ENCODE measurements at regions not wholly inside any gene's neighbourhood (a gene's known extent, or its start where the extent isn't known, plus 50 kb on each side); places are given as distances from the start of the nearest gene placed in this dataset.

- H3K4me1 ChIP-seq (ENCODE audit: control insufficient read depth, insufficient read depth, low read length) = no peaks in the 10 kb centered on the region
- no peaks in the 10 kb centered on the region for H3K36me3 Mint-ChIP-seq
- no peak overlapping the region for H3K27ac Mint-ChIP-seq
- H3K36me3 ChIP-seq (ENCODE audit: control insufficient read depth, insufficient read depth, low read length) = no peaks in the 10 kb centered on the region
- peaks cover 13 to 25% of the 10 kb centered on the region in 2 donors for H3K9me3 Mint-ChIP-seq
- DNase-seq (no peak), ATAC-seq (no peak)
- no peak for TF ChIP-seq CTCF (IDR thresholded peaks at IDR 0.05)
- H3K27me3 ChIP-seq (ENCODE audit: control insufficient read depth, insufficient read depth, low read length) = no peaks in the 10 kb centered on the region
- H3K4me3 ChIP-seq (ENCODE audit: low read length) = no peak overlapping the region
- no peaks in the 10 kb centered on the region for H3K27me3 Mint-ChIP-seq (ENCODE audit: low read depth in 2 of 2)
- WGBS (ENCODE audit: insufficient coverage) = 95% methylated on average over 2 of the region's 2 CpGs
- no peaks in the 10 kb centered on the region for H3K4me1 Mint-ChIP-seq
- no peaks in the 10 kb centered on the region for H3K9me3 ChIP-seq (ENCODE audit: control insufficient read depth, insufficient read depth, low read length)
- H3K4me3 Mint-ChIP-seq = no peak overlapping the region
- H3K27ac ChIP-seq (ENCODE audit: low read length) = no peak overlapping the region
- intact Hi-C loops (cut with micrococcal nuclease) = no loop called here
Measured at GRCh38 chr1:96363826-96364225, 357.8 kb upstream of the PTBP2 start.

- ATAC-seq (no peak), DNase-seq (no peak)
- Mint-ChIP-seq H3K27ac (no peak overlapping the region), H3K36me3 (no peaks in the 10 kb centered on the region), H3K9me3 (peaks cover 13 to 27% of the 10 kb centered on the region in 2 donors), H3K4me1 (no peaks in the 10 kb centered on the region), H3K4me3 (no peak overlapping the region), H3K27me3 (ENCODE audit: low read depth in 2 of 2) (no peaks in the 10 kb centered on the region)
- no peaks in the 10 kb centered on the region for H3K27me3 ChIP-seq (ENCODE audit: control insufficient read depth, insufficient read depth, low read length)
- no peaks in the 10 kb centered on the region for H3K9me3 ChIP-seq (ENCODE audit: control insufficient read depth, insufficient read depth, low read length)
- intact Hi-C loops (cut with micrococcal nuclease) = no loop called here
- no peak overlapping the region for H3K27ac ChIP-seq (ENCODE audit: low read length)
- no peak overlapping the region for H3K4me3 ChIP-seq (ENCODE audit: low read length)
- TF ChIP-seq CTCF (IDR thresholded peaks at IDR 0.05) = no peak
- no peaks in the 10 kb centered on the region for H3K36me3 ChIP-seq (ENCODE audit: control insufficient read depth, insufficient read depth, low read length)
- no peaks in the 10 kb centered on the region for H3K4me1 ChIP-seq (ENCODE audit: control insufficient read depth, insufficient read depth, low read length)
Measured at GRCh38 chr1:96364576-96364975, 357.0 kb upstream of the PTBP2 start.

- ATAC-seq (no peak), DNase-seq (no peak)
- no peaks in the 10 kb centered on the region for H3K4me1 Mint-ChIP-seq
- H3K36me3 ChIP-seq (ENCODE audit: control insufficient read depth, insufficient read depth, low read length) = no peaks in the 10 kb centered on the region
- no peaks in the 10 kb centered on the region for H3K9me3 ChIP-seq (ENCODE audit: control insufficient read depth, insufficient read depth, low read length)
- no peak overlapping the region for H3K27ac Mint-ChIP-seq
- H3K36me3 Mint-ChIP-seq = no peaks in the 10 kb centered on the region
- H3K4me3 ChIP-seq (ENCODE audit: low read length) = no peak overlapping the region
- H3K27ac ChIP-seq (ENCODE audit: low read length) = no peak overlapping the region
- H3K4me1 ChIP-seq (ENCODE audit: control insufficient read depth, insufficient read depth, low read length) = no peaks in the 10 kb centered on the region
- no peaks in the 10 kb centered on the region for H3K27me3 ChIP-seq (ENCODE audit: control insufficient read depth, insufficient read depth, low read length)
- H3K9me3 Mint-ChIP-seq = peaks cover 13 to 27% of the 10 kb centered on the region in 2 donors
- intact Hi-C loops (cut with micrococcal nuclease) = no loop called here
- H3K27me3 Mint-ChIP-seq (ENCODE audit: low read depth in 2 of 2) = no peaks in the 10 kb centered on the region
- TF ChIP-seq CTCF (IDR thresholded peaks at IDR 0.05) = no peak
- no peak overlapping the region for H3K4me3 Mint-ChIP-seq
- 82% methylated on average over 1 of the region's 1 CpG for WGBS (ENCODE audit: insufficient coverage)
Measured at GRCh38 chr1:96365076-96365475, 356.5 kb upstream of the PTBP2 start.

- intact Hi-C loops (cut with micrococcal nuclease) = no loop called here
- WGBS (ENCODE audit: insufficient coverage) = 79% methylated on average over 2 of the region's 3 CpGs
Measured at GRCh38 chr1:96365596-96366390, 355.8 kb upstream of the PTBP2 start.

More at GRCh38 chr1:96365596-96366390, 355.8 kb upstream of the PTBP2 start:
- ATAC-seq (no peak), DNase-seq (no peak)
- Histone ChIP-seq H3K27ac (ENCODE audit: low read length) (no peak overlapping the region), H3K36me3 (ENCODE audit: control insufficient read depth, insufficient read depth, low read length) (no peaks in the 10 kb centered on the region), H3K4me1 (ENCODE audit: control insufficient read depth, insufficient read depth, low read length) (no peaks in the 10 kb centered on the region), H3K27me3 (ENCODE audit: control insufficient read depth, insufficient read depth, low read length) (no peaks in the 10 kb centered on the region), H3K4me3 (ENCODE audit: low read length) (no peak overlapping the region), H3K9me3 (ENCODE audit: control insufficient read depth, insufficient read depth, low read length) (no peaks in the 10 kb centered on the region)
- TF ChIP-seq CTCF (IDR thresholded peaks at IDR 0.05) = no peak
- H3K27me3 Mint-ChIP-seq (ENCODE audit: low read depth in 2 of 2) = no peaks in the 10 kb centered on the region
- H3K4me1 Mint-ChIP-seq = no peaks in the 10 kb centered on the region
- H3K36me3 Mint-ChIP-seq = no peaks in the 10 kb centered on the region
- H3K27ac Mint-ChIP-seq = no peak overlapping the region
- peaks cover 16 to 27% of the 10 kb centered on the region in 2 donors for H3K9me3 Mint-ChIP-seq
- no peak overlapping the region for H3K4me3 Mint-ChIP-seq
